Effector memory CD8-positive, alpha-beta T cell (primary cell): ENCODE measurements at regions not wholly inside any gene's neighbourhood (a gene's known extent, or its start where the extent isn't known, plus 50 kb on each side); places are given as distances from the start of the nearest gene placed in this dataset.
"Not testable (repeated sequence)": the region's sequence is repeated elsewhere in the genome, so short reads cannot be mapped to it uniquely, and the experiment has no call there.

ENCODE experiments used
- ATAC-seq: fragments of 150-1000 bp; cut with Tn5 transposase; replicated peaks from 2 replicates; pipeline ENCODE4 v1.10.0; 2021; ENCODE audit warnings: mild to moderate bottlenecking, moderate library complexity
- DNase-seq, 3 experiments: peaks; one replicate each; pipeline ENCODE4 v3.0.0; 2021
- H3K27ac Mint-ChIP-seq, 2 donors: one replicate each; pipeline ENCODE4 v1.8.0; 2022; ENCODE audit warnings: mild to moderate bottlenecking in 2 of 2, mixed read lengths in 2 of 2, moderate library complexity in 2 of 2
- H3K27me3 Mint-ChIP-seq, 2 donors: one replicate each; pipeline ENCODE4 v1.8.0; 2022; ENCODE audit warnings: mixed read lengths in 2 of 2
- H3K36me3 Mint-ChIP-seq: one replicate; pipeline ENCODE4 v1.8.0; 2022; ENCODE audit warnings: mild to moderate bottlenecking, moderate library complexity, mixed read lengths; ENCODE audit not compliant: insufficient read depth
- H3K4me1 Mint-ChIP-seq, 2 donors: one replicate each; pipeline ENCODE4 v1.8.0; 2022; ENCODE audit warnings: low read depth in 2 of 2, mixed read lengths in 2 of 2
- H3K4me3 Mint-ChIP-seq, 2 donors: one replicate each; pipeline ENCODE4 v1.8.0; 2022; ENCODE audit warnings: mild to moderate bottlenecking in 2 of 2, mixed read lengths in 2 of 2, moderate library complexity in 2 of 2
- H3K9me3 Mint-ChIP-seq, 2 donors: one replicate each; pipeline ENCODE4 v1.8.0; 2022; ENCODE audit warnings: mixed read lengths in 2 of 2

- H3K27me3 Mint-ChIP-seq, result peaks cover 9 to 31% of the 10 kb centered on the region in 2 donors
- H3K9me3 Mint-ChIP-seq, H3K36me3 Mint-ChIP-seq, DNase-seq, ATAC-seq, H3K4me3 Mint-ChIP-seq, H3K27ac Mint-ChIP-seq, H3K4me1 Mint-ChIP-seq: not testable (repeated sequence)
Observed at GRCh38 chr17:21578783-21579182, 113.5 kb upstream of the KCNJ18 start.

DNA sequence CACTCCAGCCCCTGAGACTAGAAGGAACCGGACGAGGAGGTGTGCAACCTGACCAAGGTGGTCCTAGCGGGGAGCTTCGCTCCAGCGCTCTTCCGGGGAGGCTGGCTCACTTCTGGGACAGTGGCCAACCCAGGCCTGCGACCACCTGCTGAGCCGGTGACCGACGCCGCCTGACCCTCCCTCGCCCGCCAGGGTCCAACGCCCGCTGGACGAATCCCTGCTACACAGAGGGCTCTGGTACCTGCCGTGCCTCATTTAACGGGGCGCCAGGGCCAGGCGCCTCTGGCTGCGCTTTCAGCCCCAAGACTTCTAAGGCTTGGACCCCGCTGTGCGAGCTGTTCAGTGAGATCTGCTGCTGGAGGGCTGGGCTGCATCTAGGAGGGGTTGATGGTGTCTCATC, 99.5 kb upstream of the KCNJ18 start:
- H3K27ac Mint-ChIP-seq, result no peak overlapping the region
- ATAC-seq (no peak), DNase-seq (no peak)
- H3K9me3 Mint-ChIP-seq, result no peaks in the 10 kb centered on the region
- no peaks in the 10 kb centered on the region for H3K4me1 Mint-ChIP-seq
- peaks cover 26 to 39% of the 10 kb centered on the region in 2 donors for H3K27me3 Mint-ChIP-seq
- H3K4me3 Mint-ChIP-seq, result no peak overlapping the region
- H3K36me3 Mint-ChIP-seq, result peaks cover 3% of the 10 kb centered on the region

GRCh38 chr17:21593452-21594105, 98.7 kb upstream of the KCNJ18 start:
- H3K9me3 Mint-ChIP-seq, H3K27ac Mint-ChIP-seq, DNase-seq, H3K36me3 Mint-ChIP-seq, H3K4me1 Mint-ChIP-seq, H3K4me3 Mint-ChIP-seq, ATAC-seq: not testable (repeated sequence)
- H3K27me3 Mint-ChIP-seq, result peaks cover 28 to 44% of the 10 kb centered on the region in 2 donors

- Mint-ChIP-seq H3K4me1 (peaks cover 0 to 1% of the 10 kb centered on the region in 2 donors), H3K36me3 (peaks cover 2% of the 10 kb centered on the region), H3K4me3 (no peak overlapping the region), H3K9me3 (no peaks in the 10 kb centered on the region), H3K27ac (no peak overlapping the region), H3K27me3 (peaks cover 35 to 56% of the 10 kb centered on the region in 2 donors)
- DNase-seq, result no peak
- no peak for ATAC-seq
Observed at GRCh38 chr17:21595086-21595485, 97.2 kb upstream of the KCNJ18 start.

- DNase-seq (no peak), ATAC-seq (no peak)
- H3K9me3 Mint-ChIP-seq, result no peaks in the 10 kb centered on the region
- H3K27ac Mint-ChIP-seq, result no peak overlapping the region
- H3K4me1 Mint-ChIP-seq, result peaks cover 0 to 1% of the 10 kb centered on the region in 2 donors
- H3K27me3 Mint-ChIP-seq, result peaks cover 30 to 54% of the 10 kb centered on the region in 2 donors
- no peak overlapping the region for H3K4me3 Mint-ChIP-seq
- no peaks in the 10 kb centered on the region for H3K36me3 Mint-ChIP-seq
Observed at GRCh38 chr17:21602176-21602575, 90.1 kb upstream of the KCNJ18 start.

GRCh38 chr17:21603292-21603691, 89.0 kb upstream of the KCNJ18 start:
- not testable (repeated sequence) for H3K4me1 Mint-ChIP-seq, H3K27ac Mint-ChIP-seq

GRCh38 chr17:21611443-21611842, 80.9 kb upstream of the KCNJ18 start:
- not testable (repeated sequence) for H3K4me1 Mint-ChIP-seq, H3K36me3 Mint-ChIP-seq, DNase-seq, ATAC-seq, H3K27ac Mint-ChIP-seq, H3K4me3 Mint-ChIP-seq, H3K9me3 Mint-ChIP-seq
- peaks cover 18 to 28% of the 10 kb centered on the region in 2 donors for H3K27me3 Mint-ChIP-seq

More at GRCh38 chr17:21603292-21603691, 89.0 kb upstream of the KCNJ18 start:
- not testable (repeated sequence) for H3K36me3 Mint-ChIP-seq, DNase-seq, ATAC-seq, H3K4me3 Mint-ChIP-seq, H3K9me3 Mint-ChIP-seq
- H3K27me3 Mint-ChIP-seq, result peaks cover 29 to 43% of the 10 kb centered on the region in 2 donors

DNA sequence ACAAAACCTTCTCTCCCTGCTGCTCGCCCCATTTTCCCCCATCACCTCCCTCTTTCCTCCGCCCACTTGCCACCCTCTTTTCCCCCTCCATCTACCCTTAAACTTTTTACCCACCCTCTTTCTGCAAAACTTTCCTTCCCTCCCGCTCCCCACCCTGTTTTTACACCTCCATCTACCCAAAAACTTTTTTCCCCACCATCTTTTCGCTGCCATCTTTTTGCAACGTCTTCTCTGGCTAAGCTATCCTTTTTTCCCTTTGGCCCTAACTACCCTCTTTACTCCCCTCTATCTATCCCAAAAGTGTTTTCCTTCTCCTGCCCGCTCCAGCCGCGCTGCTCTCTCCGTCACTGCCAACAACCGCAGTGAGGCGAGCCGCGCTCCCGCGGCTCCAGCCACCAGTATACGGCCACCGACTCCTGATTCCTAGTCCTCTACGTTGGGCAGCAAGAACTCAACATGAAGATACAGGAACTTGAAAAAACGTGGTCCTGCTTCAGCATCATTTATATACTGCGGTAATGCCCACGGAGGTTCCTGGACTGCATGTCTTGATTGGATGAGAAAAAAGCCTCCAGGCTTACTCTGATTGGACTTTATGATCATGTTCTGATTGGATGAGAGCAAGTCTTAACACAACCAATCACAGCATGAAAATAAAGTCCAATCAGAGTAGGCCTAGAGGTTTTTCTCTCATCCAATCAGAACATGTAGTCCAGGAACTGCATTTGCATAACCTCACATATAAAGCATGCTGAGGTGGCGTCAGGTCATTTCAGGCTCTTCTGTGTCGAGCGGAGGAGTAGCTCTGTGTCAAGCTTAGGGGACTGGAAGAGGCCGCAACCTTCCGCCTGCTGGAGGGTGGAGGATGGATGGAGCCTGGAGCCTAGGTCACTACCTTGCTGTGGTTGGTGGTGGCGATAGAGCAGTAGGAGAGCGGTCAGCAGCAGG, 79.9 kb upstream of the KCNJ18 start:
- not testable (repeated sequence) for H3K4me3 Mint-ChIP-seq, H3K27ac Mint-ChIP-seq, ATAC-seq, H3K9me3 Mint-ChIP-seq, H3K4me1 Mint-ChIP-seq, H3K36me3 Mint-ChIP-seq, DNase-seq
- peaks cover 18 to 28% of the 10 kb centered on the region in 2 donors for H3K27me3 Mint-ChIP-seq

DNA sequence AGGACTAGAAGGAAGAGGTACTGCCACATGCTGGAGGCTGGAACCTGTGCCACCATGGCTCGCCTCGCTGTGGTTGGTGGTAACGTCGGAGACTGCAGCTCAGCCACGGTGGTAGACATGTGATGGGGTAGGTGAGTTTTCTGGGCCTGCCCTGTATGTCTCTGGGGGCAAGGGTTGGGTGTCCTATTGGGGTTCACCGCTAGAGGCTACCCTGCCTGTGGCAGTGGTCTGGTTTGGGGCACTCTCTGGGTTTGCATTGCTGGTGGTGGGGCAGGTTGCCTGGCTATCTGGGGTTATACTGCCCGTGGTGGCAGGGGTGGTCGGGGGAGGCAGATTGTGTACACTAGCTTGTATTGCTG, 79.3 kb upstream of the KCNJ18 start:
- Mint-ChIP-seq H3K27ac (no peak overlapping the region), H3K27me3 (peaks cover 18 to 28% of the 10 kb centered on the region in 2 donors), H3K36me3 (no peaks in the 10 kb centered on the region), H3K9me3 (peaks cover 0 to 3% of the 10 kb centered on the region in 2 donors), H3K4me3 (no peak overlapping the region), H3K4me1 (no peaks in the 10 kb centered on the region)
- ATAC-seq (no peak), DNase-seq (no peak)

DNA sequence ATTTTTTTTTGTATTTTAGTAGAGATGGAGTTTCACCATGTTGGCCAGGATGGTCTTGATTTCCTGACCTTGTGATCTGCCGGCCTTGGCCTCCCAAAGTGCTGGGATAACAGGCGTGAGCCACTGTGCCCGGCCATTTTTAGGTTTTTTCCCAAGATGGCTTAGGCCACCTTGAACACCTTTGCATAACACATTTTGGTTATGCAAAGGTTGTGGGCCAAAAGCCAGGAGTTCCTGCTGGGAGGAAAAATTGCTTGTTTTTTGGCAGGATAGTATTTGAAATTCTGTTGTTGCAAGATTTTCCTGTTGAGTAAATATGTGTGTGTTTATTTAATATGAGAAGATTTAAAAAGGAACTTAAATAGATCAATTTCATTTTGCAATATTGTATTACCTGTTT, 65.3 kb upstream of the KCNJ18 start:
- H3K27ac Mint-ChIP-seq, ATAC-seq, H3K9me3 Mint-ChIP-seq, H3K36me3 Mint-ChIP-seq, H3K27me3 Mint-ChIP-seq, H3K4me1 Mint-ChIP-seq, H3K4me3 Mint-ChIP-seq, DNase-seq: not testable (repeated sequence)
